Adrenal gland (tissue), 5 donors: ENCODE measurements at regions not wholly inside any gene's neighbourhood (a gene's known extent, or its start where the extent isn't known, plus 50 kb on each side); places are given as distances from the start of the nearest gene placed in this dataset.

Experiments used
- POLR2A ChIP-seq, 2 donors: fragments of 450-650 bp; IDR thresholded peaks; one replicate each; pipeline ENCODE4 v1.6.1; 2017; ENCODE audit warnings: antibody characterized with exemption in 2 of 2, mild to moderate bottlenecking in 2 of 2, moderate library complexity in 1 of 2
- TF ChIP-seq, protein P1 (sequence below), 6 experiments: fragments of 450-650 bp in 4 of 6; fragments of 200-600 bp in 2 of 6; sonication (generic) in 1 of 6; IDR thresholded peaks; 1 replicate in 5 of 6; 2 replicates in 1 of 6; pipeline versions ENCODE4 v1.5.1 to v1.8.0; 2016 to 2021; ENCODE audit warnings: antibody characterized with exemption in 6 of 6, mild to moderate bottlenecking in 2 of 6, moderate library complexity in 1 of 6
- donor health status: DM: no; HTN: no; CAD: no.

- TF ChIP-seq, protein P1, sequence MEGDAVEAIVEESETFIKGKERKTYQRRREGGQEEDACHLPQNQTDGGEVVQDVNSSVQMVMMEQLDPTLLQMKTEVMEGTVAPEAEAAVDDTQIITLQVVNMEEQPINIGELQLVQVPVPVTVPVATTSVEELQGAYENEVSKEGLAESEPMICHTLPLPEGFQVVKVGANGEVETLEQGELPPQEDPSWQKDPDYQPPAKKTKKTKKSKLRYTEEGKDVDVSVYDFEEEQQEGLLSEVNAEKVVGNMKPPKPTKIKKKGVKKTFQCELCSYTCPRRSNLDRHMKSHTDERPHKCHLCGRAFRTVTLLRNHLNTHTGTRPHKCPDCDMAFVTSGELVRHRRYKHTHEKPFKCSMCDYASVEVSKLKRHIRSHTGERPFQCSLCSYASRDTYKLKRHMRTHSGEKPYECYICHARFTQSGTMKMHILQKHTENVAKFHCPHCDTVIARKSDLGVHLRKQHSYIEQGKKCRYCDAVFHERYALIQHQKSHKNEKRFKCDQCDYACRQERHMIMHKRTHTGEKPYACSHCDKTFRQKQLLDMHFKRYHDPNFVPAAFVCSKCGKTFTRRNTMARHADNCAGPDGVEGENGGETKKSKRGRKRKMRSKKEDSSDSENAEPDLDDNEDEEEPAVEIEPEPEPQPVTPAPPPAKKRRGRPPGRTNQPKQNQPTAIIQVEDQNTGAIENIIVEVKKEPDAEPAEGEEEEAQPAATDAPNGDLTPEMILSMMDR (IDR thresholded peaks at IDR 0.05), result no peak
- TF ChIP-seq POLR2A (IDR thresholded peaks at IDR 0.05), result no peak
These were observed 80.2 kb upstream of the SKOR2 start for GRCh38 chr18:47331641-47332040.
